ENCODE measurements at regions not wholly inside any gene's neighbourhood (a gene's known extent, or its start where the extent isn't known, plus 50 kb on each side); places are given as distances from the start of the nearest gene placed in this dataset.

GRCh38 chr9:15059003-15059402 lies 148.8 kb upstream of the FREM1 start:
- no peak for TF ChIP-seq CTCF (conservative IDR thresholded peaks at IDR 0.05; ENCODE audit: low read depth, low read length)
- no peak for TF ChIP-seq EZH2 (IDR thresholded peaks at IDR 0.05; ENCODE audit: low read length, unreplicated experiment)

All from PC-3 (cell line).